OCI-LY1 (cell line): ENCODE measurements at regions not wholly inside any gene's neighbourhood (a gene's known extent, or its start where the extent isn't known, plus 50 kb on each side); places are given as distances from the start of the nearest gene placed in this dataset.

Source experiments
- EZH2 ChIP-seq: fragments of 200-600 bp; sonication (generic), shearing (Covaris generic); IDR thresholded peaks from 2 replicates; pipeline ENCODE4 v1.8.0; 2017; ENCODE audit warnings: borderline replicate concordance, mixed run types, mild to moderate bottlenecking, antibody characterized with exemption, low read length, moderate library complexity, mixed read lengths
- TF ChIP-seq, protein P1 (sequence below): fragments of 200-600 bp; sonication (generic), shearing (Covaris generic); IDR thresholded peaks from 2 replicates; pipeline ENCODE4 v1.5.1; 2017; ENCODE audit warnings: mild to moderate bottlenecking, antibody characterized with exemption, low read length, moderate library complexity, mixed read lengths

DNA sequence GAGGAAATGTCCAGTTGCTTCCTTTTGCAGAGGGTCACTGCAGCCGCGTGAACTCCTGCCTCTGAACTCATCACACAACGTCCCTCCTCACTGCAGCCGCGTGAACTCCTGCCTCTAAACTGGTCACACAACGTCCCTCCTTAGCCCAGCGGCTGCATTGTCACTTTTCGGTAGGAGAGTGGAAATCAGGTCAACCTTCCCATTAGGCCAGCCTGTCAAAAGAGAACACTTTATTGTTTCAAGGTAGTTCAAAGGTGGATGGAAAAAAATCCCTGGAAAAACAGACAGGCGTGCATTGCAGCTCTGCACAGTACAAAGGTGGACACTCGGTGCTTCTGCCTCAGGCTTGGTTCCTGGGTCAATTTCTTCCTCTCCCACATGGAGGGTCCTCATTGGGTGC lies 280.2 kb downstream of the FOXL1 start:
- TF ChIP-seq, protein P1, sequence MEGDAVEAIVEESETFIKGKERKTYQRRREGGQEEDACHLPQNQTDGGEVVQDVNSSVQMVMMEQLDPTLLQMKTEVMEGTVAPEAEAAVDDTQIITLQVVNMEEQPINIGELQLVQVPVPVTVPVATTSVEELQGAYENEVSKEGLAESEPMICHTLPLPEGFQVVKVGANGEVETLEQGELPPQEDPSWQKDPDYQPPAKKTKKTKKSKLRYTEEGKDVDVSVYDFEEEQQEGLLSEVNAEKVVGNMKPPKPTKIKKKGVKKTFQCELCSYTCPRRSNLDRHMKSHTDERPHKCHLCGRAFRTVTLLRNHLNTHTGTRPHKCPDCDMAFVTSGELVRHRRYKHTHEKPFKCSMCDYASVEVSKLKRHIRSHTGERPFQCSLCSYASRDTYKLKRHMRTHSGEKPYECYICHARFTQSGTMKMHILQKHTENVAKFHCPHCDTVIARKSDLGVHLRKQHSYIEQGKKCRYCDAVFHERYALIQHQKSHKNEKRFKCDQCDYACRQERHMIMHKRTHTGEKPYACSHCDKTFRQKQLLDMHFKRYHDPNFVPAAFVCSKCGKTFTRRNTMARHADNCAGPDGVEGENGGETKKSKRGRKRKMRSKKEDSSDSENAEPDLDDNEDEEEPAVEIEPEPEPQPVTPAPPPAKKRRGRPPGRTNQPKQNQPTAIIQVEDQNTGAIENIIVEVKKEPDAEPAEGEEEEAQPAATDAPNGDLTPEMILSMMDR, result no peak
- TF ChIP-seq EZH2, result no peak
